ENCODE measurements at regions not wholly inside any gene's neighbourhood (a gene's known extent, or its start where the extent isn't known, plus 50 kb on each side); places are given as distances from the start of the nearest gene placed in this dataset.
A peak's percentile ranks its signal among the peaks of the same experiment; 100 is the strongest.

DNA sequence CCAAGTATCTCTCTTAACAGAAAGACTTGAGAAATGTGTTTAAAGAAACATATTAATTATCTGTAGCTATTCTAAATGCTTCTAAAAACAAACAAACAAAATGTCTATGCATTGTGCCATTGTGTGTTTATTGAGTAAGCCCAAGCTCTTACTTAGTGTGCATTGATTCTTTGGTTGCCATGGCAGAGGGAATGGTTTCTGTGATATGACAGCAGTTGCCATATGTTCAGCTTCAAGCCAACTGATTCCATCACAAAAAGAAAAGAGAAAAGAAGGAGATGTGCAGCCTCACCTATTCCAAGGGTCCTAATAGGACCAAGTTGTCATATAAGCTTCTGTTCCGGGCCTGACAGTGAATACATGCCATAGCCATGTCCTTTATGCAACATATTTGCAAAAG, 457.5 kb downstream of the TOX3 start:
- H3K4me3 Mint-ChIP-seq (ENCODE audit: low read depth, unreplicated experiment): no peak overlapping the region

DNA sequence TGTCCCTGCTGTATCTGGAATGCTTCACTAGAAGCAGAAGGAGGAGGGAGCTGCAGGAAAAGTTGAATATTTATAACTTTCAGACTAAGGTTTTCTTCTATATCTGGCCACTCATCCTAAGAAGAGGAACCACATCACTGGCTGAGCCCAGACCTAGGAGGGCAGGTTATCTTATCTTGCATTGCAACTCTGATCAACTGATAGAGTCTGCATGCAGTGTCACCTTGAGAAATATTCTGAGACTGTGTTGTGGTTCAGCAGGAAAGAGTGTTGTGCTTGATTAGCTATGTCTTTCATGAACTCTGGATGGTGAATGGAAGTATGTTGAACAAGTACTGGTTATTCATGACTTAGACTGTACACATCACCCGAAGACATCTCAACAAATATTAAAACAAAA, 460.0 kb downstream of the TOX3 start:
- H3K27ac Mint-ChIP-seq (ENCODE audit: unreplicated experiment): no peak overlapping the region
- intact Hi-C loops (cut with micrococcal nuclease; ENCODE audit: unreplicated experiment): no loop called here
- no peak for DNase-seq
- H3K4me3 Mint-ChIP-seq (ENCODE audit: low read depth, unreplicated experiment): no peak overlapping the region
- H3K27me3 Mint-ChIP-seq (ENCODE audit: unreplicated experiment): no peaks in the 10 kb centered on the region
- H3K4me1 Mint-ChIP-seq (ENCODE audit: low read depth, unreplicated experiment): no peaks in the 10 kb centered on the region
- CTCF ChIA-PET: no interaction called here
- BruUV-seq (replicated peaks): no TSS peak
- H3K9me3 Mint-ChIP-seq (ENCODE audit: low read depth, unreplicated experiment): no peaks in the 10 kb centered on the region
- TF ChIP-seq, protein P1, sequence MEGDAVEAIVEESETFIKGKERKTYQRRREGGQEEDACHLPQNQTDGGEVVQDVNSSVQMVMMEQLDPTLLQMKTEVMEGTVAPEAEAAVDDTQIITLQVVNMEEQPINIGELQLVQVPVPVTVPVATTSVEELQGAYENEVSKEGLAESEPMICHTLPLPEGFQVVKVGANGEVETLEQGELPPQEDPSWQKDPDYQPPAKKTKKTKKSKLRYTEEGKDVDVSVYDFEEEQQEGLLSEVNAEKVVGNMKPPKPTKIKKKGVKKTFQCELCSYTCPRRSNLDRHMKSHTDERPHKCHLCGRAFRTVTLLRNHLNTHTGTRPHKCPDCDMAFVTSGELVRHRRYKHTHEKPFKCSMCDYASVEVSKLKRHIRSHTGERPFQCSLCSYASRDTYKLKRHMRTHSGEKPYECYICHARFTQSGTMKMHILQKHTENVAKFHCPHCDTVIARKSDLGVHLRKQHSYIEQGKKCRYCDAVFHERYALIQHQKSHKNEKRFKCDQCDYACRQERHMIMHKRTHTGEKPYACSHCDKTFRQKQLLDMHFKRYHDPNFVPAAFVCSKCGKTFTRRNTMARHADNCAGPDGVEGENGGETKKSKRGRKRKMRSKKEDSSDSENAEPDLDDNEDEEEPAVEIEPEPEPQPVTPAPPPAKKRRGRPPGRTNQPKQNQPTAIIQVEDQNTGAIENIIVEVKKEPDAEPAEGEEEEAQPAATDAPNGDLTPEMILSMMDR (IDR thresholded peaks at IDR 0.05; ENCODE audit: unreplicated experiment): no peak
- no peaks in the 10 kb centered on the region for H3K36me3 Mint-ChIP-seq (ENCODE audit: insufficient read depth, unreplicated experiment)

More for the DNA sequence above, 457.5 kb downstream of the TOX3 start:
- intact Hi-C loops (cut with micrococcal nuclease; ENCODE audit: unreplicated experiment): no loop called here
- TF ChIP-seq, protein P1 (IDR thresholded peaks at IDR 0.05; ENCODE audit: unreplicated experiment): no peak
- no peak overlapping the region for H3K27ac Mint-ChIP-seq (ENCODE audit: unreplicated experiment)
- no peaks in the 10 kb centered on the region for H3K4me1 Mint-ChIP-seq (ENCODE audit: low read depth, unreplicated experiment)
- no TSS peak for BruUV-seq (replicated peaks)
- H3K36me3 Mint-ChIP-seq (ENCODE audit: insufficient read depth, unreplicated experiment): no peaks in the 10 kb centered on the region
- no peaks in the 10 kb centered on the region for H3K27me3 Mint-ChIP-seq (ENCODE audit: unreplicated experiment)
- CTCF ChIA-PET: interaction anchor here (0.7 kb wide), 1 partner anchor 13 kb away, joined by 3 read pairs; no protein-coding TSS in a partner anchor
- H3K9me3 Mint-ChIP-seq (ENCODE audit: low read depth, unreplicated experiment): no peaks in the 10 kb centered on the region
- DNase-seq: no peak

DNA sequence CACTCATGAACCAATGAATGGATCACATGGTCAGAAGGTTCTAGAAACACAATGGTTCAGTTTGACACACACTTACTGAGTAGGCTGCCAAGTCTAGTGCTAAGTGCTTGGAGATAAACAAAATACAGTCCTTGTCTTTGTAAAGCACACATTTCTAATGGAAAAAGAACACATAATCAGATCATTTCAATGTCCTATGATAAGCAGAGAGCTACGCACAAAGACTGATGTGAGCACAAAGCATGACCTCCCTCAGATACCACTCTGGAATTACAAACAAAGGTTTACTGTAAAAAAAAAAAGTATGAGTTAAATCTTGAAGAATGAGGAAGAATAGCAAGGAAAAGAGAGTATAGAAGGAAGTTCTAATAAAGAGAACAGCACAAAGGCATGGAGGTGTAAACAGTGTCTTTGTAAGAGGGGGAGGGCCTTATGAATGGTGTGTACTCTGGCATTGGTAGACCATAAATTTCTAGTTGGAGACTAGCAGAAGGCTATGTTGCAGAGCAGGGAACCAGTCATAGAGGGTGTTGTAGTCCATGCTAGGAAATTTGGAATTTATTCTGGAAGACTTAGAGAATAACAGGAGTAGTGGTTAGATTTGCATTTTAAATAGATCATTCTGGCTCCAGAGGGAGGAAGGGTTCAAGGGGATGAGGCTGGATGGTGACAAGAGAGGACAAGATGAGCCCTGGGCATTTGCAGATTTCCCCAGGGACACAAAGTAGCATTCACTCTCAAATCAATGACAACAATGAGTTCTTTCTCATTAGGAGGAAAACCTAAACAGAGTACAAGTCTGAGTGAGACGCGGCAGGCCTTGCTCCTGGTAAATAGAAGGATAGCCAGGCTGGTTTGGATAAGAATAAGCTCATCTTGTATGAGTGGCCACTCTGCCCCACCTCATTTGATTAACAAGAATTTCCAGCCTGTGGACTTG, 468.0 kb downstream of the TOX3 start:
- peak; percentile 41 for DNase-seq
- Mint-ChIP-seq H3K27me3 (ENCODE audit: unreplicated experiment) (no peaks in the 10 kb centered on the region), H3K36me3 (ENCODE audit: insufficient read depth, unreplicated experiment) (peaks cover 6% of the 10 kb centered on the region), H3K9me3 (ENCODE audit: low read depth, unreplicated experiment) (peaks cover 3% of the 10 kb centered on the region), H3K4me3 (ENCODE audit: low read depth, unreplicated experiment) (peak overlapping the region; percentile 0), H3K27ac (ENCODE audit: unreplicated experiment) (peak overlapping the region; percentile 89), H3K4me1 (ENCODE audit: low read depth, unreplicated experiment) (peaks cover 38% of the 10 kb centered on the region)
- intact Hi-C loops (cut with micrococcal nuclease; ENCODE audit: unreplicated experiment): loop anchor here (1.0 to 10.0 kb wide), 5 partner anchors 35 to 476 kb away; no protein-coding TSS in a partner anchor
- TF ChIP-seq, protein P1 (IDR thresholded peaks at IDR 0.05; ENCODE audit: unreplicated experiment): no peak
- CTCF ChIA-PET: interaction anchor here (0.8 to 1.3 kb wide), 4 partner anchors 9 to 177 kb away, joined by 3 to 7 read pairs (median 3); no protein-coding TSS in a partner anchor
- no TSS peak for BruUV-seq (replicated peaks)

DNA sequence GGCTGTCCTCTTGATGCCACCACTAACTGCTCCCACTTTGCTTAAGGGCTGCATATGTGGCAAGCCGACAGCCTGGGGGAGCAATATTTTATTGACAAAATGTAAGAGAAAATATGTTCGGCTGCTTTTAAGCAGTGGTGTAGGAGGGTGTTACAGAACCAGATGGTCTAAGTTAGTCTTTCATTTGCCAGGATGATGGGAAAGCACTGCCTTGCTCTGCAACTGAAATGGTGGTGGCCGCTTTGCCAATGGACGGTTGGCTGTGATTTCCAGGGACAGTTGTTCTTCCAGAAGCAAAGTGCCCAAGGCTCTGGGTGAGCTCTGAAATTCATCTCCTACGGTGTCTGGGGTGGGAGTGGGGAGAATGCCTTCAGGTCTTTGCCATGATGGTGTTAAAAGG, 469.3 kb downstream of the TOX3 start:
- intact Hi-C loops (cut with micrococcal nuclease; ENCODE audit: unreplicated experiment): loop anchor here (5.0 to 10.0 kb wide), 4 partner anchors 220 to 477 kb away; no protein-coding TSS in a partner anchor
- H3K27me3 Mint-ChIP-seq (ENCODE audit: unreplicated experiment): no peaks in the 10 kb centered on the region
- peak overlapping the region; percentile 89 for H3K27ac Mint-ChIP-seq (ENCODE audit: unreplicated experiment)
- BruUV-seq (replicated peaks): no TSS peak
- H3K4me1 Mint-ChIP-seq (ENCODE audit: low read depth, unreplicated experiment): peaks cover 52% of the 10 kb centered on the region
- TF ChIP-seq, protein P1 (IDR thresholded peaks at IDR 0.05; ENCODE audit: unreplicated experiment): no peak
- peaks cover 3% of the 10 kb centered on the region for H3K9me3 Mint-ChIP-seq (ENCODE audit: low read depth, unreplicated experiment)
- H3K4me3 Mint-ChIP-seq (ENCODE audit: low read depth, unreplicated experiment): no peak overlapping the region
- H3K36me3 Mint-ChIP-seq (ENCODE audit: insufficient read depth, unreplicated experiment): peaks cover 6% of the 10 kb centered on the region
- no peak for DNase-seq
- CTCF ChIA-PET: no interaction called here

Measured in Calu3 (cell line).